ENCODE measurements at regions not wholly inside any gene's neighbourhood (a gene's known extent, or its start where the extent isn't known, plus 50 kb on each side); places are given as distances from the start of the nearest gene placed in this dataset.

- TF ChIP-seq CTCF (conservative IDR thresholded peaks at IDR 0.05 in 1 of 2, IDR thresholded peaks at IDR 0.05 in 1 of 2; ENCODE audit: extremely low read depth in 1 of 2, insufficient read depth in 1 of 2, low read depth in 1 of 2, low read length in 2 of 2) = no peak
- TF ChIP-seq EZH2 (IDR thresholded peaks at IDR 0.05; ENCODE audit: borderline replicate concordance, low read length) = no peak
Observed at GRCh38 chr5:96566833-96567587, 95.2 kb upstream of the CAST start.

Measured in mammary epithelial cell (primary cell).